Fibroblast of the conjunctiva (primary cell): ENCODE measurements at regions not wholly inside any gene's neighbourhood (a gene's known extent, or its start where the extent isn't known, plus 50 kb on each side); places are given as distances from the start of the nearest gene placed in this dataset.
"Not testable (repeated sequence)": the region's sequence is repeated elsewhere in the genome, so short reads cannot be mapped to it uniquely, and the experiment has no call there.

Experiments used
- DNase-seq: peaks from one replicate; pipeline ENCODE4 v3.0.0-alpha.2; 2010; ENCODE audit warnings: low read depth

DNA sequence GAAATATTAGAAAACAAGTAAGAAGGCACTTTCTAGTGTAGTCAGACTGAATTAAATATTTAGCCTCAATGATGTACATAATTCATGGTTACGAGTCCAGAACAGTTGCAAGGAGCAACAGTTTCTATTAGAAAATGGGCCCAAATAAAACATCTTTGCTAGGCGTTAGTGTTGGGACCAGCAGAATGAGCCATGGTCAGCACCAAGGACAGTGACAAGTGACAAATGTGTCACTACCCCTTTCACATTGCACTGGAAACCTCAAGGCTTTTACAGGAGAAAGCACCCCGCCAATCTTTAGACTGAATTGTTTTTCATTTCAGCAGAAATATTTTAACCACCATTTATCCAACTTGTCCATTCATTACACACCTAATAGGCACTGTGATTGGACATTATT lies 301.3 kb upstream of the ADCY2 start:
- DNase-seq: no peak

DNA sequence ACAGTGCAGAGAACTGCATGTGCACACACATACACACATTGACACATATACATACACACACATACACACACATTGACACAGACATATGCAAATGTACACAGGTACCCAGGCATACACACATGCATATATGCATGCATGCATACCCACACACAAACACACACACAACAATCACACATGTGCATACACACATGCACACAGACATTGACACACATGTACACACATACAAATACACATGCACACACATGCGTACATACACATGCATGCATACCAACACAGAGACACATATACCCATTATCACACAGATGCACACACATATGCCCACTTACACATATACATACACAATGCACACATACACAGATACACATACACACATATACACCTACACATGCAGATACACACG lies 299.6 kb upstream of the ADCY2 start:
- DNase-seq: no peak

DNA sequence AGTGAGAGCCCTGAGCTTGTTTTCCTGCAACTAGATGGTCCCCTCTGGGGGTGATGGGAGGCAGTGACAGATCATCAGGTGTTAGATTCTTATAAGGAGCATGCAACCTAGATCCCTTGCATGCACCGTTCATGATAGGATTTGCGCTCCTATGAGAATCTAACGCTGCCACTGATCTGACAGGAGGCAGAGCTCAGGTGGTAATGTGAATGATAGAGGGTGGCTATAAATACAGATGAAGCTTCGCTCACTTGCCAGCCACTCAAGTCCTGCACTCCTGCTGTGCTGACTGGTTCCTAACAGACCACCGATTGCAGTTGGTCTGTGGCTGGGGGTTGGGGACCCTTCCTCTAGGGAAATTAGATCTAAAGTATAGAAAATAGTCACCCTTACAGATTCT lies 290.6 kb upstream of the ADCY2 start:
- DNase-seq: no peak

DNA sequence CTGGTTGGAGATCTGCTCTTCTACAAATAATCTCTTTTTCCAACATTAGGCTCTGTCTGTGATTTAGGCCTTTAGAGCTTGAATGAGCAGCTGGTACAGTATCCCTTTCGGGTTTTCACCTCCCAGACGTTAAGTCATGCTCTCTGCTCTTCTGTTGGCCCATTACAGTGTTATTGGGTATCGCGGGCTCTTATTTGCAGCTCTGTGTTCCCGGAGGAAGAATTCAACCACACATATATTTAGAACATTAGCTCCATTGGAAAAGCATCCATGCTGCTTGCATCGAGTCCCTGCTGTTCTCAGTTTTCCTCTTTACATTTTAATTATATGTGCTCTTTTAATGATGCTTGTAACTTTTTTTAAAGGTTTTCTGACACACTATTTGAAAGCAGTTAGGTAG lies 278.0 kb upstream of the ADCY2 start:
- no peak for DNase-seq

DNA sequence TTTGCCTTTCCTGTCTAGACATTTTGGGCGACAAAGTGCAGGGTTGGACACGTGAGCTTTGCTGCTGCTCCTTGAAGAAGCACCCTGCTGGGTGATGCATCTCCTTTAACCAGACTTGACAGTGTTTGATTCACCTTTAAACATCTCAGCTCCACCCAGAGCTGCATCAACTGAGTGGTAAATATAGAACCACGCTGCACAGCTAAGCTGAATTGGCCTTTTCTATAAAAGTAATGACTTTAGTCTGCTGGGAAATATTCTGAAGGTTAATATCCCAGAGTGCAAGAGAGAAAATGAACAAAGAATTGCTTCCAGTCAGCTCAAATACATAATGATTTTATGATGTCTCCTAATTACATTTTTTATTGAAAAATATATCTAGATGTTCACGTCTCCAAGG lies 264.3 kb upstream of the ADCY2 start:
- no peak for DNase-seq

DNA sequence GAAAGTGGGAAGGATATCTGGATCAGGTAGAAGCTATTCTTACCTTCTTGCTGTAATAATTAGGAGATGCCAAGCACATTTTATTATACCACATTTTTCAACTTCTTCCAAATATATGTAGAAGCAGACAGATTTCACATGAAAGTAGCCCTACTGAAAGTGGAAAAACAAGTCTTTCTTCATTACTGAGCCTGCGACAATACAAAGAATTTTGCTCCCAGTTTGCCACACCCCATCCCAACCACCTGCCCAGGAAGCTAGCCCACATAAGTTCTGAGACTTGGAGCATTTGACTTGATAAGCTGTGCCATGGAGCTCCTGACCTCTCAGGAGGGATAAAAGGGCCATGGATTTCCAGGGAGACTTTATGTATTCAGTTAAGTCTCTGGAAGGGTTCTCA lies 249.1 kb upstream of the ADCY2 start:
- no peak for DNase-seq

DNA sequence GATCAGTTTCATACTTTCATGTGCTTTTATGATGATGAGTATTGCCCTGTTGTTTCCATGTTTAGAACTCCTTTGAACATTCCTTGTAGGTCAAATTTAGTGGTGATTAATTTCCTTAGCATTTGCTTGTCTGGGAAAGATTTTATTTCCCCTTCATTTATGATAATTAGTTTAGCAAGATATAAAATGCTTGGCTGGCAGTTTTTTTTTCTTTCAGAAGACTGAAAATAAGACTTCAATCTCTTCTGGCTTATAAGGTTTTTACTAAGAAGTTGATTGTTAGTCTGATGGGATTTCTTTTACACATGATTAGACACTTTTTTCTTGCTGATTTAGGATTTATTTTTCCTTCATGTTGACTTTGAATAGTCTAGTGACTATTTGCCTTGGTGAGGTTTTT lies 238.9 kb upstream of the ADCY2 start:
- DNase-seq: no peak

DNA sequence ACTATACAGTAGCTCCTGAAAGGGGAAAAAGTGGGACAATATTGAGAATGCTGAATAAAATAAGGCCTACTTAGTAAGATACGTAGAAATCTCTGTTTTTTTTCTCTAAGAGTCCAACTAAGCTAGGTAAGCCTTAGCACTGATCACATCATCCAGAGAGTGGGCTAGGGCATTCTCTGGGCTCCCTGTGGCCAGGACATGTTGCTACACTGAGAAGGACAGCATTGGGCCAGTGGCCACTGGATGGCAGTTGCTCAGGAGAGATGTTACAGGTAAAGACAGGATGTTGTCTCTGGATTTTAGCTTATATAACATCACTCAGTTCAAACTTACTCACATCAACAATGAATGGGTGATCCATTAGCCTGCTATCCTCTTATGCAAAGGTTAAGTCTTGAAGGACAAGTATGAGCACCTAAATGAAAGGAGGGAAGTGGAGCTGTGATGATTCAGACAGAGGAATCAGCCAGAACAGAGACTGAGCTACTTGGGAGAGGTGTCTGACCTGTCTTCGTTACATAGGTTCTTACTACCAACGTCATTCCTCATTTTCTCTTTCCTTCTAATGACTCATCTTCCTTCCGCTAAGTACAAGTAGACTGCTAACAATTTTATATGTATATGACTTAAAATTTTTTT lies 226.6 kb upstream of the ADCY2 start:
- no peak for DNase-seq

DNA sequence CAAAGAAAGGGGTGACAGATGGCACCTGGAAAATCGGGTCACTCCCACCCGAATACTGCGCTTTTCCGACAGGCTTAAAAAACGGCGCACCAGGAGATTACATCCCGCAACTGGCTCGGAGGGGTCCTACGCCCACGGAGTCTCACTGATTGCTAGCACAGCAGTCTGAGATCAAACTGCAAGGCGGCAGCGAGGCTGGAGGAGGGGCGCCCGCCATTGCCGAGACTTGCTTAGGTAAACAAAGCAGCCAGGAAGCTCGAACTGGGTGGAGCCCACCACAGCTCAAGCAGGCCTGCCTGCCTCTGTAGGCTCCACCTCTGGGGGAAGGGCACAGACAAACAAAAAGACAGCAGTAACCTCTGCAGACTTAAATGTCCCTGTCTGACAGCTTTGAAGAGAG lies 225.2 kb upstream of the ADCY2 start:
- DNase-seq: not testable (repeated sequence)

DNA sequence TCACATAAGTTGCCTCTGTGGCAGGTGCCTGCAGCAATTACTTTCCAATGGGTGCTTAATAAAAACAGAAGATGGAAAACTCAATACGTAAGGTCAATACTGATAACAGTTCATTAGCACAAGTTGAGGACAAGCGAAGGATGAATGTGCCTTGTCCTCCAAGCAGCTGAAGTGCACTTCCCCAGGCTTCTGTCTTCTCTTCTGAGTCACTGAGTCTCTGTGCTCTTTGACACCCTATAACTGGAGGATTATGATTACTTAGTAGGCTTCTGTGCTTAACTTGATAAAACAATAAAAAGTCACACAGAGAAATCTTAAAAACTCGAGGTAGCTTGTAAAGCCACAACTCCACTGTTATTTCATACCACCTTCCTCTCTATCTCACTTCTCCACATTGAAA lies 216.6 kb upstream of the ADCY2 start:
- DNase-seq: no peak

DNA sequence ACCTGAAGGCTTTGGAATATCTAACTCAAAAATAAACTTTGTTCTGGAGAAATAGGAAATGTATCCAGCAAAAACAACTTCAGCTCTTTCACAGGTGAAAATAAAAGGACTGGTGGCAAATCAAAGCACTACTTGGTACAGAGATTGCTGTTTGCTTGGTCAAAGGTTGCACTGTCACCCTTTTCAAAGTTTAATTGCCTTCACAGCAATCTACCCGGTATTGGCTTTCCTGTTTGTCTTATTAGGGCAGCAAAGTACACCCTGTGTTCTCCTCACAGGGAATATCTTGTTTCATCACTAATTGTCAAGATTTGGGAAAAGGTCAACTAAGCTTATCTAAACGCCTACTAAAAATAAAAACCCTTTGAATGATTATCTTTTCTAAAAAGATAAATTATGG lies 214.1 kb upstream of the ADCY2 start:
- no peak for DNase-seq

DNA sequence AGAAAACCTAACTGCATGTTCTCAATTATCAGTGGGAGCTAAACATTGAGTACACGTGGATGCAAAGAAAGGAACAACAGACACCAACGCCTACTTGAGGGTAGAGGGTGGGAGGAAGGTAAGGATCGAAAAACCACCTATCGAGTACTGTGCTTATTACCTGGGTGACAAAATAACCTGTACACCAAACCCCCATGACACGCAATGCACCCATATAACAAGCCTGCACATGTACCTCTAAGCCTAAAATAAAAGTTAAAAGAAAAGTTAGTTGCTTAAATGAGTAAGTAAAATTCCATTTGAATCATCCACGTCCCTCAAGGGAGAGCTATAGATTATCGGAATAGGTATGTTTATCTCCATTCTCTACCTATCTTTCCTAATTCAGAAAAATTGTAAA lies 210.2 kb upstream of the ADCY2 start:
- DNase-seq: no peak

DNA sequence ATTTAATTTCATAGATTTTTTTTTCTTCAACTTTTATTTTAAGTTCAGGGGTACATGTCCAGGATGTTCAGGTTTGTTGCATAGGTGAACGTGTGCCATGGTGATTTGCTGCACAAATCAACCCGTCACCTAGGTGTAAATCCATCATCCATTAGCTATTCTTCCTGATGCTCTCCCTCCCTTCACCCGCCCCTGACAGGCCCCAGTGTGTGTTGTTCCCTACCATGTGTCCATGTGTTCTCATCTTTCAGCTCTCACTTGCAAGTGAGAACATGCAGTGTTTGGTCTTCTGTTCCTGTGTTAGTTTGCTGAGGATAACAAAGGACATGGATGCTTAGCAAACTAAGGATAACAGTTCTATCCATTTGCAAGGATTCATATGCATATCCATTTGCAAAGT lies 209.1 kb upstream of the ADCY2 start:
- DNase-seq: no peak

DNA sequence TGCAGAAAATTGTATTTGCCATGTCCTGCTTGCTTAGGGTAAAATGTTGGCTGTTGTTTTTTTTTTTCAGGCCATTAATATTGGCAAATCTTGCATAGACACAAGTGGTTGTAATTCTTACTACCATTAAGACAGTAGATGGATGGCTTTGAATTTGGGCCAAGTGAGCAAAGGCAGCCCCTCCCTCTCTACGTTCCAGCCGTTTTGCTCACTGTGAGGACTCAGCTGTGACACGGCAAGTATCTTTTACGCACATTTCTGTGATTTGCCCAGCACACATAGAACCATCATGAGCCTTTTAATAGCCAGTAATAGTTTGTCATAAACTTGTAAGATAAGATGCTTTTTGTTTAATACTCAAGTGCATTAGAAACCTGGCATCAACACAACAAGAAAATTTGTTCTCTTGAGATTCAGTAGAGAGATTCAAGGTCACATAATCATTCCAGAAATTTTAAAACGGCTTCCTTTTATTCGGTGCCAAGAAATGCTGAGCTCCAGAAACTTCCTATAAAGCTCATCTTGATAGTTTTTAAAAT lies 205.2 kb upstream of the ADCY2 start:
- DNase-seq: no peak

DNA sequence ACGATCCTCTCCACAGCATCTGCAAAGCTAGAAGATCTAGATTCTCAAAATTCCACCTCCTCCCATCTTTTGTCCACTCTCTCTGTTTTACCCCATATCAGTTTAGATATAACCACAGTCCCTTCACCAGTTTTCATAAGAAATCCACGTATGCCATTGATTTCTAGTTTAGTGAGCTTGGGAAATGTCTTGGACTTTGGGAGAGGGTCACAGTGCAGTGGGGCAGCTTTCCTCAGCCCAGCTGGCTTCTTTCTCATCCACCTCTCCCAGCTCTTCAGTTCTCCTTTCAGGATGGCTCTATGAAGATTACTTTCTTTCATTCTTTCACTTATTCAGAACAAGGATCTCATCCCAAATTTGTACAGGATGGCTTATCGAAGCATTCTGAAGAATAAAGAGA lies 203.9 kb upstream of the ADCY2 start:
- DNase-seq: no peak

DNA sequence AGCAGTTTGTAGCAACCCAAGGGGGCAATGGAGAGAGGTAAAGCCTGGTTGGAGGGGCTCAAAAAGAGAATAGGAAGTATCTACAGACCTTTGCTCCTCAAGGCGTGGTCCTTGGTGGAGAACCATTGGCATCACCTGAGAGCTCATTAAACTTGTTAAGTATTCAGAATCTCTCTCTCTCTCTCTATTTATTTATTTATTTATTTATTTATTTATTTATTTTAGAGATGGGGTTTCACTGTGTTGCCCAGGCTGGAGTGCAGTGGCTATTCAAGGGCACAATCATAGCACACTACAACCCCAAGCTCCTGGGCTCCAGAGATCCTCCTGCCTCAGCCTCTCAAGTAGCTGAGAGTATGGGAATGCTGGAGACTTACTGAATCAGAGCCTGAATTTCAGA lies 193.1 kb upstream of the ADCY2 start:
- DNase-seq: no peak

DNA sequence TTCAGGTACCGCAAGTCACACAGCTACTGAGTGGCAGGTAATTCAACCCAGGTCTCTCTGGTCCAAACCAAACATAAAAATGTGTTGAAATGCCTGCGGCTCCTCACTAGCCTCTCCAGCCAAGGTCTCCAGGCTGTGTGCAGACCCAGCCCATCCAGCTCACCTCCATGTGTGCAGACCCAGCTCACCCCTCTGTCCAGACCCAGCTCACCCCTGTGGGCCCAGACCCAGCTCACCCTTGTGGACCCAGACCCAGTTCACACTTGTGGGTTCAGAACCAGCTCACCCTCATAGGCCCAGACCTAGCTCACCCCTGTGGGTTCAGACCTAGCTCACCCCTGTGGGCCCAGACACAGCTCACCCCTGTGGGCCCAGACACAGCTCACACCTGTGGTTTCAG lies 188.0 kb upstream of the ADCY2 start:
- no peak for DNase-seq

DNA sequence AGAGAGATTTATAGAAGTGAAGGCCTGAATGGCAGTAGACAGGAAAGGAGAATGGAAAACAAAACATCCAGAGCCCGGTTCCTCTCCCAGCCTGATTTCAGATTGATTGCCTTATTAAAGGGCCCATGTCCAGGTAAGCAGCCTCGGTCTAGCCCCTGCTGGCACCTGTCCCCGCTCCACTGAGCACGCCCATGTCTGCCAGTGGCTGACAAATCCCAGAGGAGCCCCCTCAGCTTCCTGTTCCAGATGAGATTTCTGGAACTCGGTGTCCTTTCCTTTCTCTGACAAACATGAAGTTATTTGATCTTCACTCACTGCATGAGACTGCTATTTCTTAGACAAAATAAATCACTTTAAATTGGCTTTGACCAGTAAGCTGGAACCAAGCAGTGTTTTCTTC lies 187.0 kb upstream of the ADCY2 start:
- DNase-seq: no peak

DNA sequence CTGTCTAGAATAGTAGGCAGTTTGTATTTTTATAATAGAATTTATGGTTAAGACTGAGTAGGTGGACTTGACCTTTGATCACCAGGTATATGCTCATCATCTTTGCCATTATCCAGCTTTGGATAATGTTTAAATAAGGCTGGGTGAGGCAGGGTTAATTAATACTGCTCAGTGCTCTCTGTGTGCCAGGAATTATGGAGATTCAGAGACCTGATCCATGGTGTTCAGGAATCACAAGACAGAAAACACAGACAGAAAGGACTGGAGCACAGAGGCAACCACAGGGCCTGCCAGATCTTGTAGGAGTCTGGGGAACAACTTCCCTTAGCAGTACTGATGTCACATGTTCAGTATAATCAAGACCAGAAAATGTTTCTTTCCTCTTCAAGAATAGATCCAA lies 186.3 kb upstream of the ADCY2 start:
- DNase-seq: no peak

DNA sequence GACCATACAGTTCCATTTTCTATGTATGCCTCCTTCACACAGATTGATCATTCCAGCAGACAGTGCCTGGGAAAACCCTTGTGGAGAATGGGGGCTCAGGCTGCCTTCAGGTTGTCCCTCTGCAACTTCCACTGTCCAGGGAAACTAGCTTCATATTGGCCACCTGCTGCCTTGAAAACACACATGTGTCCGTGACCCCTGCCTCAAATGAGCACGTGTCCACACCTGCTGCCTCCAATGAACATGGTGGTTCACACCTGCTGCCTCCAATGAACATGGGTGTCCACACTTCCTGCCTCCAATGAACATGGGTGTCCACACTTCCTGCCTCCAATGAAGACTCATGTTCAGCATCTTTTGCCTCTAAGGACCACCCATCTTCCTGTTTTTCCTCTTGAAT lies 185.4 kb upstream of the ADCY2 start:
- no peak for DNase-seq

DNA sequence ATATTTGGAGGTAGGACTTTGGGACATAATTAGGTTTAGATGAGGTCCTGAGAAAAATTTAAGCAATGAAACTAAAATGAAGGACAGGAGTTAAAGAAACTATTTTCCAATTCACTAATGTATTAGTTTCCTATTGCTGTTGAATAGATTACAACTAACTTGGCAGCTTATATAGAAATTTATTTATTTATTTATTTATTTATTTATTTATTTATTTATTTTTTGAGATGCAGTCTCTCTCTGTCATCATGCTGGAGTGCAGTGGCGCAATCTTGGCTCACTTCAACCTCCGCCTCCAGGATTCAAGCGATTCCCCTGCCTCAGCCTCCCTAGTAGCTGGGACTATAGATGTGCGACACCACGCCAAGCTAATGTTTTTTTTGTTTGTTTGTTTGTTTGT lies 182.4 kb upstream of the ADCY2 start:
- no peak for DNase-seq

DNA sequence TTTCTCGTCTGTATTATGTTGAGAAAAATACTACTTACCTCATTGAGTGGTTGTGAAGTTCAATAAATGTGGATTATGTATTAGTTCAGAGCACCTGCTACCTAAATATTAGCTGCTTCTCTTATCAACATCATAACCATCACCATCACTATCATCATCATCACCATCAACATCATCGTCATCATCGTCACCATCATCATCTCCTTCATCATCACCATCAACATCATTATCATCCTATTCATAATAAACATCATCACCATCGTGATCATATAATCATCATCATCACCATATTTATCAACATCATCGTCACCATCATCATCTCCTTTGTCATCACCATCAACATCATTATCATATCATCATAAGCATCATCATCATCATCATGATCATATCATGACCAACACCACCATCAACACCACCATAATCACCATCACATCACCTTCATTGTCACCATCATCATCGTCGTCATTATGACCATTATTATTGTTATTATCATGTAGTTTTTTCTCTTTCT lies 181.0 kb upstream of the ADCY2 start:
- no peak for DNase-seq

DNA sequence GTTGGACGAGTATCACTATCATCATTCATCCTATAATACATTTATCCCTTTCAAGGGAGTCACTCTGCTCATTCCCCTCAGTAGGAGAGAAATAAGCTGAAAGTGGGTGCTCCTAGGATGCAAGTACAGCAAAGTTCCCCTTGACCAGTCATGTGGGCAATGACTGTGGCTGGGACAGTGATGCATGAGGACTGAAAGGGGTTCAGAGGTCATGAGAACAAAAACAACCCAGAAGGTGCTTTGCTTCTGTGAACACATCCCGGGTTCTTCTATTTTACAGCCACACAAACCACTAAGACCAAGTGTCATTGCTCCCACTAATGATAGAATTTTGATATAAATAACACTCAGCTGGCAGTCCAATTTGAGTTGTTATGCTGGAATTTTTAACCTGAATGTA lies 177.8 kb upstream of the ADCY2 start:
- no peak for DNase-seq

DNA sequence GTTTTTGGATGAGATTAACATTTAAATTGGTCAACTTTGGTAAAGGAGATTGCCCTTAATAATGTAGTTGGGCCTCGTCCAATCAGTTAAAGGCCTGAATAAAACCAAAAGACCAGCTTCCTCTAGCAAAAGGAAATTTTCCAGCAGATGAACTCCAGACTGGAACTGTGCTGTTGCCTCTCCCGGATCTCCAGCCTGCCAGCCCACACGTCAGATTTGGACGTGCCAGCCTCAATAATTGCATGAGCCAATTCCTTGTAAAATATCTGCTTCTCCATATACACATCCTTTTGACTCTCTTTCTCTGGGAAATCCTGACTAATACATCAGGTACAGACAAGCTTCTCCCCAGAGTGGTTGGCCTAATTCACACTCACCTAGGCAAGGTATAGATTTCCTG lies 175.8 kb upstream of the ADCY2 start:
- DNase-seq: no peak

DNA sequence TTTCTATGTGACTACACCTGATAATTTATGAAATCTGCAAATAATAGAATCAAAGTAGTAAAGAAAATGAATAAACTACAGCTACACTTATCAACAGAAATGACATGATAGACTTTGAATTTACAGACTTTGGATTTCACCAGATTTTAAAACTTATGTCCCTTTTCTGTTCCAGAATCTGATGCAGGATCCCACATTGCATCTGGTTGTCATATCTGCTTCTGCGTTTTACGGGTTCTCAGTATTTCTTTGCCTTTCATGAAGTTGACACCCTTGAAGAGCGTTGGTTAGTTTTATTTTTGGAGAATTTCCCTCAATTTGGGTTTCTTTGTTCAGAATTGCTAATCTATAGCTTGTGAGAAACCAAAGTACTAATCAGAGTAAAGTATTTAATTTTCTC lies 174.9 kb upstream of the ADCY2 start:
- DNase-seq: no peak
